Stimulated activated CD8-positive, alpha-beta memory T cell treated with anti-CD3 and anti-CD28 coated beads, Interleukin-4, amount 100 ng/mL, for 4 hours (primary cell): ENCODE measurements at regions not wholly inside any gene's neighbourhood (a gene's known extent, or its start where the extent isn't known, plus 50 kb on each side); places are given as distances from the start of the nearest gene placed in this dataset.

Experiments used
- DNase-seq, 2 donors: peaks; one replicate each; pipeline ENCODE4 v3.0.0-alpha.2; 2020; ENCODE audit warnings: low read depth in 2 of 2, low spot score in 1 of 2

- DNase-seq = no peak
These were observed 105.5 kb upstream of the HDAC4 start for GRCh38 chr2:239506101-239506857.

GRCh38 chr2:239504643-239505235, 103.9 kb upstream of the HDAC4 start:
- DNase-seq = no peak

GRCh38 chr2:239502430-239503186, 101.8 kb upstream of the HDAC4 start:
- no peak for DNase-seq

- no peak for DNase-seq
These were observed 100.0 kb upstream of the HDAC4 start for GRCh38 chr2:239500574-239501550.

- DNase-seq = no peak
These were observed 99.1 kb upstream of the HDAC4 start for GRCh38 chr2:239499726-239500573.

- DNase-seq = no peak
These were observed 98.3 kb upstream of the HDAC4 start for GRCh38 chr2:239498981-239499634.

- no peak for DNase-seq
These were observed 97.8 kb upstream of the HDAC4 start for GRCh38 chr2:239498576-239498975.

GRCh38 chr2:239496700-239497099, 95.9 kb upstream of the HDAC4 start:
- no peak for DNase-seq

GRCh38 chr2:239495791-239496233, 95.0 kb upstream of the HDAC4 start:
- DNase-seq = no peak

- no peak for DNase-seq
These were observed 94.4 kb upstream of the HDAC4 start for GRCh38 chr2:239495175-239495574.

- DNase-seq = no peak
These were observed 93.8 kb upstream of the HDAC4 start for GRCh38 chr2:239494578-239494977.

- DNase-seq = no peak
These were observed 88.7 kb upstream of the HDAC4 start for GRCh38 chr2:239489481-239489880.

- DNase-seq = no peak
These were observed 87.3 kb upstream of the HDAC4 start for GRCh38 chr2:239488125-239488524.

GRCh38 chr2:239487272-239487671, 86.5 kb upstream of the HDAC4 start:
- no peak for DNase-seq

- DNase-seq = no peak
These were observed 84.8 kb upstream of the HDAC4 start for GRCh38 chr2:239485622-239486021.

GRCh38 chr2:239484571-239485355, 83.9 kb upstream of the HDAC4 start:
- DNase-seq = no peak

GRCh38 chr2:239482778-239483712, 82.2 kb upstream of the HDAC4 start:
- DNase-seq = no peak

GRCh38 chr2:239479471-239479870, 78.7 kb upstream of the HDAC4 start:
- DNase-seq = no peak
